SK-N-SH (cell line): ENCODE measurements at regions not wholly inside any gene's neighbourhood (a gene's known extent, or its start where the extent isn't known, plus 50 kb on each side); places are given as distances from the start of the nearest gene placed in this dataset.

Experiments used
- CTCF ChIA-PET: fragments of 300-600, 350-600 bp; formaldehyde crosslinking; extraction: SDS; loops from one replicate; lab custom pipeline; 2021; lab: Yijun Ruan, JAX
- POLR2A ChIA-PET: fragments of 350-600 bp; sonication (Branson Sonifier 250); formaldehyde crosslinking; extraction: SDS; loops from one replicate; lab custom pipeline; 2020; ENCODE audit warnings: antibody characterized with exemption, inconsistent platforms; lab: Yijun Ruan, JAX
- DNase-seq: peaks from one replicate; pipeline ENCODE4 v3.0.0; 2012
- H2AFZ ChIP-seq: fragments of 200-600 bp; sonication (generic); 2 replicates; pipeline ENCODE4 v1.8.1; 2016; ENCODE audit warnings: antibody characterized with exemption, mild to moderate bottlenecking, low read depth
- H3F3A ChIP-seq: fragments of 200-600 bp; sonication (generic); replicated peaks from 2 replicates; pipeline ENCODE3; 2016; ENCODE audit warnings: antibody characterized with exemption, mild to moderate bottlenecking; ENCODE audit not compliant: insufficient read depth
- H3K27ac ChIP-seq, 2 experiments: fragments of 200-500 bp in 1 of 2; fragments of 200-600 bp in 1 of 2; sonication (Bioruptor generic) in 1 of 2; sonication (generic), shearing (Covaris generic) in 1 of 2; 2 replicates each; pipeline versions ENCODE4 v1.5.1 to v1.6.1; 2014 to 2016; ENCODE audit warnings: low read depth in 2 of 2, inconsistent platforms in 1 of 2, low read length in 1 of 2, mild to moderate bottlenecking in 1 of 2, mixed read lengths in 1 of 2
- H3K27me3 ChIP-seq: fragments of 200-600 bp; sonication (generic), shearing (Covaris generic); 2 replicates; pipeline ENCODE4 v1.6.1; 2016; ENCODE audit warnings: mixed run types; ENCODE audit not compliant: insufficient read depth
- H3K36me3 ChIP-seq, 2 experiments: fragments of 200-500 bp in 1 of 2; fragments of 200-600 bp in 1 of 2; sonication (Bioruptor generic) in 1 of 2; sonication (generic) in 1 of 2; replicated peaks in 1 of 2; 2 replicates each; pipeline versions ENCODE3 to v1.5.1; 2014 to 2016; ENCODE audit warnings: low read length in 1 of 2, mild to moderate bottlenecking in 1 of 2; ENCODE audit not compliant: insufficient read depth in 2 of 2, control insufficient read depth in 1 of 2
- H3K4me1 ChIP-seq, 2 experiments: fragments of 200-500 bp in 1 of 2; fragments of 200-600 bp in 1 of 2; sonication (Bioruptor generic) in 1 of 2; sonication (generic), shearing (Covaris generic) in 1 of 2; 2 replicates each; pipeline versions ENCODE4 v1.5.1 to v1.6.1; 2014 to 2016; ENCODE audit warnings: low read depth in 1 of 2, low read length in 1 of 2, mixed run types in 1 of 2; ENCODE audit not compliant: insufficient read depth in 2 of 2, control insufficient read depth in 1 of 2
- H3K4me2 ChIP-seq: fragments of 200-600 bp; sonication (generic), shearing (Covaris generic); 2 replicates; pipeline ENCODE4 v1.6.1; 2017; ENCODE audit warnings: mixed run types
- H3K4me3 ChIP-seq, 2 experiments: fragments of 200-500 bp in 1 of 2; fragments of 200-600 bp in 1 of 2; sonication (Bioruptor generic) in 1 of 2; sonication (generic), shearing (Covaris generic) in 1 of 2; 2 replicates each; pipeline versions ENCODE4 v1.5.1 to v1.8.1; 2014 to 2016; ENCODE audit warnings: low read depth in 2 of 2, inconsistent platforms in 1 of 2, low read length in 1 of 2, mild to moderate bottlenecking in 1 of 2, mixed read lengths in 1 of 2, moderate library complexity in 1 of 2
- H3K79me2 ChIP-seq: fragments of 200-600 bp; sonication (generic); 2 replicates; pipeline ENCODE4 v1.8.1; 2017; ENCODE audit warnings: mild to moderate bottlenecking; ENCODE audit not compliant: insufficient read depth
- H3K9ac ChIP-seq: fragments of 200-600 bp; sonication (generic); 2 replicates; pipeline ENCODE4 v1.6.1; 2017; ENCODE audit warnings: mixed run types
- H3K9me2 ChIP-seq: fragments of 200-600 bp; sonication (generic); 2 replicates; pipeline ENCODE4 v1.6.1; 2017; ENCODE audit warnings: mixed run types
- H3K9me3 ChIP-seq: fragments of 200-600 bp; sonication (generic); 2 replicates; pipeline ENCODE4 v1.6.1; 2017; ENCODE audit warnings: mixed run types, mild to moderate bottlenecking, moderate library complexity
- H4K20me1 ChIP-seq: fragments of 200-600 bp; sonication (generic); 2 replicates; pipeline ENCODE4 v1.6.1; 2017; ENCODE audit warnings: mild to moderate bottlenecking, mixed run types; ENCODE audit not compliant: insufficient read depth
- CTCF ChIP-seq: fragments of 200-600 bp; sonication (generic); IDR thresholded peaks from 2 replicates; pipeline ENCODE4 v1.6.1; 2017; ENCODE audit warnings: antibody characterized with exemption, mild to moderate bottlenecking, moderate library complexity
- EP300 ChIP-seq, 2 experiments: IDR thresholded peaks; 2 replicates each; pipeline versions ENCODE4 v1.4.0 to v1.6.1; 2012; ENCODE audit warnings: borderline replicate concordance in 1 of 2, low read depth in 1 of 2, low read length in 1 of 2
- FOSL2 ChIP-seq: IDR thresholded peaks from 2 replicates; pipeline ENCODE4 v1.4.0; 2012; ENCODE audit warnings: low read depth, mild to moderate bottlenecking, moderate library complexity, borderline replicate concordance
- FOXJ3 ChIP-seq: sonication (generic); formaldehyde crosslinking; IDR thresholded peaks from 2 replicates; pipeline ENCODE4 v1.5.1; 2020; ENCODE audit warnings: mild to moderate bottlenecking, missing genetic modification reagents
- JUND ChIP-seq: IDR thresholded peaks from 2 replicates; pipeline ENCODE4 v1.4.0; 2012
- NFIC ChIP-seq: IDR thresholded peaks from 2 replicates; pipeline ENCODE4 v1.4.0; 2012; ENCODE audit warnings: borderline replicate concordance
- RAD21 ChIP-seq: IDR thresholded peaks from 2 replicates; pipeline ENCODE4 v1.6.1; 2012; ENCODE audit warnings: mild to moderate bottlenecking, low read length
- SMC3 ChIP-seq: IDR thresholded peaks from 2 replicates; pipeline ENCODE4 v1.6.1; 2012; ENCODE audit warnings: low read depth, low read length, improper control_type of control experiment
- TCF12 ChIP-seq: IDR thresholded peaks from 2 replicates; pipeline ENCODE4 v1.4.0; 2012
- TEAD4 ChIP-seq: IDR thresholded peaks from 2 replicates; pipeline ENCODE4 v1.4.0; 2012; ENCODE audit warnings: mild to moderate bottlenecking, borderline replicate concordance; ENCODE audit not compliant: insufficient read depth
- WGBS: methylation state at CpG from one replicate; pipeline ENCODE4 v1.1.6; 2017; ENCODE audit warnings: low lambda C conversion rate; 5-methylcytosine and 5-hydroxymethylcytosine counted together
- TF ChIP-seq, protein P1 (sequence below): fragments of 150-350 bp; IDR thresholded peaks from 2 replicates; pipeline ENCODE4 v1.6.1; 2016; ENCODE audit warnings: mild to moderate bottlenecking, low read depth, low read length
- TF ChIP-seq, protein P2 (sequence below): IDR thresholded peaks from 2 replicates; pipeline ENCODE4; 2012
- TF ChIP-seq, protein P3 (sequence below): IDR thresholded peaks from 2 replicates; pipeline ENCODE4 v1.4.0; 2012; ENCODE audit warnings: low read depth, borderline replicate concordance

- no peak for TF ChIP-seq CTCF
Measured at GRCh38 chr13:47215736-47216135, 318.9 kb upstream of the HTR2A start (continued).

- Histone ChIP-seq H3K9me2 (no peaks in the 10 kb centered on the region), H3K4me2 (no peak overlapping the region), H3K4me1 (peaks cover 0 to 8% of the 10 kb centered on the region in 2 experiments; a peak in 2 of 4 replicates), H3K4me3 (no peak overlapping the region), H3K9me3 (no peaks in the 10 kb centered on the region), H3K27ac (no peak overlapping the region)
- TF ChIP-seq EP300 (IDR thresholded peaks at IDR 0.05; ENCODE audit: borderline replicate concordance in 1 of 2, low read depth in 1 of 2, low read length in 1 of 2) (peak; percentile 11 to 54; a peak in 1 of 4 replicates), NFIC (peak; percentile 56), TCF12 (peak; percentile 84), FOSL2 (no peak)
- TF ChIP-seq, protein P1, sequence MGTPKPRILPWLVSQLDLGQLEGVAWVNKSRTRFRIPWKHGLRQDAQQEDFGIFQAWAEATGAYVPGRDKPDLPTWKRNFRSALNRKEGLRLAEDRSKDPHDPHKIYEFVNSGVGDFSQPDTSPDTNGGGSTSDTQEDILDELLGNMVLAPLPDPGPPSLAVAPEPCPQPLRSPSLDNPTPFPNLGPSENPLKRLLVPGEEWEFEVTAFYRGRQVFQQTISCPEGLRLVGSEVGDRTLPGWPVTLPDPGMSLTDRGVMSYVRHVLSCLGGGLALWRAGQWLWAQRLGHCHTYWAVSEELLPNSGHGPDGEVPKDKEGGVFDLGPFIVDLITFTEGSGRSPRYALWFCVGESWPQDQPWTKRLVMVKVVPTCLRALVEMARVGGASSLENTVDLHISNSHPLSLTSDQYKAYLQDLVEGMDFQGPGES, result no peak
- TF ChIP-seq, protein P2, sequence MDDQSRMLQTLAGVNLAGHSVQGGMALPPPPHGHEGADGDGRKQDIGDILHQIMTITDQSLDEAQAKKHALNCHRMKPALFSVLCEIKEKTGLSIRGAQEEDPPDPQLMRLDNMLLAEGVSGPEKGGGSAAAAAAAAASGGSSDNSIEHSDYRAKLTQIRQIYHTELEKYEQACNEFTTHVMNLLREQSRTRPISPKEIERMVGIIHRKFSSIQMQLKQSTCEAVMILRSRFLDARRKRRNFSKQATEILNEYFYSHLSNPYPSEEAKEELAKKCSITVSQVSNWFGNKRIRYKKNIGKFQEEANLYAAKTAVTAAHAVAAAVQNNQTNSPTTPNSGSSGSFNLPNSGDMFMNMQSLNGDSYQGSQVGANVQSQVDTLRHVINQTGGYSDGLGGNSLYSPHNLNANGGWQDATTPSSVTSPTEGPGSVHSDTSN, result peak; percentile 76
- TF ChIP-seq, all 33 proteins: peak for 4
- CTCF ChIA-PET, result no interaction called here
- H3K36me3 ChIP-seq, result no peaks in the 10 kb centered on the region
- no peak overlapping the region for H2AFZ ChIP-seq
- peaks cover 20% of the 10 kb centered on the region for H3F3A ChIP-seq
- POLR2A ChIA-PET, result no interaction called here
- H4K20me1 ChIP-seq, result no peaks in the 10 kb centered on the region
- no peak overlapping the region for H3K9ac ChIP-seq
- H3K27me3 ChIP-seq, result no peaks in the 10 kb centered on the region
- 37% methylated on average over 3 of the region's 3 CpGs for WGBS
- no peaks in the 10 kb centered on the region for H3K79me2 ChIP-seq
- no peak for DNase-seq
Measured at GRCh38 chr13:47213047-47213446, 316.2 kb upstream of the HTR2A start.

GRCh38 chr13:47211106-47211505 lies 314.3 kb upstream of the HTR2A start:
- Histone ChIP-seq H3K9me3 (no peaks in the 10 kb centered on the region), H3K4me1 (peaks cover 0 to 8% of the 10 kb centered on the region in 2 experiments; a peak in 2 of 4 replicates), H4K20me1 (no peaks in the 10 kb centered on the region), H2AFZ (peak overlapping the region; percentile 12), H3K4me2 (peak overlapping the region; percentile 43), H3K36me3 (no peaks in the 10 kb centered on the region), H3K4me3 (no peak overlapping the region), H3K79me2 (no peaks in the 10 kb centered on the region), H3K27me3 (no peaks in the 10 kb centered on the region), H3K9me2 (no peaks in the 10 kb centered on the region), H3F3A (peaks cover 12% of the 10 kb centered on the region), H3K27ac (peak overlapping the region in 1 of 2 experiments; percentile 58; a peak in 2 of 4 replicates), H3K9ac (no peak overlapping the region)
- DNase-seq, result no peak
- ChIA-PET CTCF (interaction anchor here (1.5 kb wide), 1 partner anchor 276 kb away, joined by 3 read pairs; no protein-coding TSS in a partner anchor), POLR2A (no interaction called here)
- TF ChIP-seq SMC3 (no peak), EP300 (IDR thresholded peaks at IDR 0.05; ENCODE audit: borderline replicate concordance in 1 of 2, low read depth in 1 of 2, low read length in 1 of 2) (peak; percentile 17 to 71; a peak in 2 of 4 replicates), TEAD4 (peak; percentile 17; the same call in 1 of the 2 replicates), JUND (peak; percentile 41), RAD21 (no peak), FOXJ3 (no peak), TCF12 (peak; percentile 52), NFIC (peak; percentile 13; the same call in 1 of the 2 replicates)
- TF ChIP-seq, protein P2, result peak; percentile 70
- TF ChIP-seq, protein P3, sequence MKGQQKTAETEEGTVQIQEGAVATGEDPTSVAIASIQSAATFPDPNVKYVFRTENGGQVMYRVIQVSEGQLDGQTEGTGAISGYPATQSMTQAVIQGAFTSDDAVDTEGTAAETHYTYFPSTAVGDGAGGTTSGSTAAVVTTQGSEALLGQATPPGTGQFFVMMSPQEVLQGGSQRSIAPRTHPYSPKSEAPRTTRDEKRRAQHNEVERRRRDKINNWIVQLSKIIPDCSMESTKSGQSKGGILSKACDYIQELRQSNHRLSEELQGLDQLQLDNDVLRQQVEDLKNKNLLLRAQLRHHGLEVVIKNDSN, result no peak
- WGBS, result 10% methylated on average over 5 of the region's 5 CpGs
